Common myeloid progenitor, CD34-positive (primary cell): ENCODE measurements at regions not wholly inside any gene's neighbourhood (a gene's known extent, or its start where the extent isn't known, plus 50 kb on each side); places are given as distances from the start of the nearest gene placed in this dataset.
"Not testable (repeated sequence)": the region's sequence is repeated elsewhere in the genome, so short reads cannot be mapped to it uniquely, and the experiment has no call there.

Source experiments
- CTCF ChIA-PET: fragments of 350-600 bp; sonication (Branson Sonifier 250); formaldehyde crosslinking; loops from one replicate; lab custom pipeline; 2021; ENCODE audit warnings: antibody characterized with exemption; lab: Charles Lee
- POLR2A ChIA-PET: fragments of 350-600 bp; sonication (Branson Sonifier 250); formaldehyde crosslinking; loops from one replicate; lab custom pipeline; 2021; ENCODE audit warnings: antibody characterized with exemption; lab: Charles Lee
- DNase-seq, 3 donors: peaks; one replicate each; pipeline versions ENCODE4 v3.0.0 to v3.0.0-alpha.2; 2013
- H3K27ac ChIP-seq, 2 experiments: 1 replicate in 1 of 2; 2 replicates in 1 of 2; pipeline ENCODE4 v1.7.0; 2013; ENCODE audit warnings: inconsistent platforms in 2 of 2, low read length in 2 of 2, mild to moderate bottlenecking in 2 of 2, low read depth in 1 of 2, moderate library complexity in 1 of 2; ENCODE audit not compliant: severe bottlenecking in 2 of 2, insufficient read depth in 1 of 2, poor library complexity in 1 of 2
- H3K27me3 ChIP-seq, 5 experiments: replicated peaks in 2 of 5; 1 replicate in 3 of 5; 2 replicates in 2 of 5; pipeline versions ENCODE4 v1.6.1 to v1.7.0; 2013; ENCODE audit warnings: low read length in 4 of 5, mild to moderate bottlenecking in 2 of 5, moderate library complexity in 2 of 5, inconsistent platforms in 1 of 5; ENCODE audit not compliant: insufficient read depth in 5 of 5, control insufficient read depth in 4 of 5
- H3K36me3 ChIP-seq, 4 experiments: 1 replicate in 2 of 4; 2 replicates in 2 of 4; pipeline versions ENCODE4 v1.6.1 to v1.7.0; 2013; ENCODE audit warnings: low read length in 3 of 4, control low read depth in 1 of 4, mild to moderate bottlenecking in 1 of 4; ENCODE audit not compliant: control insufficient read depth in 4 of 4, insufficient read depth in 4 of 4
- H3K4me1 ChIP-seq, 4 experiments: 1 replicate in 3 of 4; 2 replicates in 1 of 4; pipeline versions ENCODE4 v1.6.1 to v1.7.1; 2013; ENCODE audit warnings: low read length in 3 of 4, mild to moderate bottlenecking in 3 of 4, control low read depth in 1 of 4, inconsistent platforms in 1 of 4, moderate library complexity in 1 of 4; ENCODE audit not compliant: control insufficient read depth in 4 of 4, insufficient read depth in 4 of 4; ENCODE audit errors: control extremely low read depth in 1 of 4
- H3K4me3 ChIP-seq, 7 experiments: 1 replicate in 4 of 7; 2 replicates in 3 of 7; pipeline versions ENCODE4 v1.5.1 to v1.7.0; 2013; ENCODE audit warnings: mild to moderate bottlenecking in 7 of 7, low read length in 6 of 7, moderate library complexity in 6 of 7, inconsistent platforms in 2 of 7, low read depth in 2 of 7, control low read depth in 1 of 7; ENCODE audit not compliant: insufficient read depth in 4 of 7, control insufficient read depth in 1 of 7; ENCODE audit errors: extremely low read depth in 1 of 7
- H3K9me3 ChIP-seq, 5 experiments: 1 replicate in 4 of 5; 2 replicates in 1 of 5; pipeline versions ENCODE4 v1.6.1 to v1.7.1; 2013; ENCODE audit warnings: low read length in 4 of 5, mild to moderate bottlenecking in 2 of 5, inconsistent platforms in 1 of 5, low read depth in 1 of 5, moderate library complexity in 1 of 5; ENCODE audit not compliant: control insufficient read depth in 4 of 5, insufficient read depth in 2 of 5; ENCODE audit errors: control extremely low read depth in 1 of 5
- WGBS: methylation state at CpG from one replicate; pipeline ENCODE4 v1.1.5; 2013; ENCODE audit not compliant: insufficient coverage; 5-methylcytosine and 5-hydroxymethylcytosine counted together

- H3K27ac ChIP-seq = no peak overlapping the region
- POLR2A ChIA-PET = no interaction called here
- CTCF ChIA-PET = no interaction called here
Observed at GRCh38 chr7:25595996-25596395, 367.7 kb upstream of the NPVF start.

DNA sequence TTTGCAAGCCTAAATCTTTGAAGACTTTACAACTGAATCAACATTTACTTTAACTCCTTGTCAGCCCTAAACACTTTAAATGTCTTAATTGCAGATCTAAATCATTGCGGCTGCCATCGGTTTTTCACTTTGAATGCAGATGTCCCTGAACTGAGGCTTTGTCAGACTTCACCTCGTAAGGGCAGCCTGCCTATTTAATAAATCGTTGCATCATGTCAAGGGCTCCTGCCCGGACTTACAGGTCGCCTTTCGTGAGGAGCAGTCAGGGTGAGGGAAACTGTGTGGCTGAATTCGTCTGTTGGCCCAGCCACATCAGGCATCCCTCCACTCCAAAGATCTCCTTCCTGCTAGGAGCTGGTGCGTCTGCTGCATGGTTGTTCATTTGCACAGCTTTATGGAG is 368.2 kb upstream of the NPVF start:
- 99% methylated on average over 8 of the region's 9 CpGs for WGBS
- Histone ChIP-seq H3K27me3 (no peaks in the 10 kb centered on the region), H3K9me3 (no peaks in the 10 kb centered on the region), H3K4me3 (no peak overlapping the region), H3K36me3 (no peaks in the 10 kb centered on the region), H3K4me1 (peaks cover 0 to 12% (median 0%) of the 10 kb centered on the region in 4 experiments), H3K27ac (no peak overlapping the region)
- ChIA-PET POLR2A (no interaction called here), CTCF (no interaction called here)
- no peak for DNase-seq

More at GRCh38 chr7:25595996-25596395, 367.7 kb upstream of the NPVF start:
- no peaks in the 10 kb centered on the region for H3K27me3 ChIP-seq
- no CpG with 5 or more reads among the region's 2 CpGs for WGBS
- no peaks in the 10 kb centered on the region for H3K36me3 ChIP-seq
- peaks cover 0 to 12% (median 0%) of the 10 kb centered on the region in 4 experiments for H3K4me1 ChIP-seq
- no peaks in the 10 kb centered on the region for H3K9me3 ChIP-seq
- no peak overlapping the region for H3K4me3 ChIP-seq
- DNase-seq = no peak

DNA sequence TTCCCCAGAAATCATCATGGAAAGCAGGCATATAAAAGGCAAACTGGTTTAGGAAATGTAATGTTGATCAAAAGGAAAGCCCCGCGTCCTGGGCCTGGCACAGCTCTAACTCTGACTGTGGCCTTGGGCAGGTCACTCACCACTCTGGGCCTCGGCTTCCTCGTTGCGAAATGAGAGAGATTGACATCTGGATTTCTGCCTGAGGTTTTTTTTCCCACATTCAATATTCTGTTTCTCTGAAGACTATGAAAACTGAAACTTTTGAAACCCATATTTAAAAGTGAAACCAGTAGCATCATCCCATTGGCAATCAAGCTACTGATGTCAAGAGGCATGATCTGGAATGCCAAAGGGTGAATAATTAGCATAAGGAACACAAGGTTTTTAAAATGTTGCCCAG is 369.7 kb upstream of the NPVF start:
- 90% methylated on average over 2 of the region's 5 CpGs for WGBS
- H3K4me3 ChIP-seq = no peak overlapping the region
- H3K36me3 ChIP-seq = no peaks in the 10 kb centered on the region
- peaks cover 0 to 12% (median 0%) of the 10 kb centered on the region in 4 experiments for H3K4me1 ChIP-seq
- ChIA-PET POLR2A (no interaction called here), CTCF (interaction anchor here (1.2 kb wide), 1 partner anchor 19 kb away, joined by 3 read pairs; no protein-coding TSS in a partner anchor)
- H3K27ac ChIP-seq = no peak overlapping the region
- no peaks in the 10 kb centered on the region for H3K9me3 ChIP-seq
- no peaks in the 10 kb centered on the region for H3K27me3 ChIP-seq
- DNase-seq = peak in 1 of 3 donors; percentile 39

DNA sequence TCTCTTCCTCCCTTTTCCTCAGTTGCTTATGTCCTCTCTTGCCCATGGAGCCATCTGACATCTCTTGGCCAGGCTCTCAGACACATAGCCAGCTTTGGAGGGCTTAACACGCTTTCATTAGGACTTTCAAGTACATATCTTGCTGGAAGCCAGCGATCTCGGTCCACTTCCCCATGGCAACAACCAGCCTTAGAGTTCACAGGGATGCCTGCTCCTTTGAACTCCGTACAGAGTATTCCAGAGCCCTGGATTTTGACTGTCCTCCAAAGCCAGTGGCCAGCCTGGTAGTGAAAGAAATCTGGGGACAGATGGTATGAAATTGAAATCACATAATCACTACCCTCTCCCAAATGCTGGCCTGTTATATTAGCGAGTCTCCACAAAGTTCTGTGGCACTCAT is 370.5 kb upstream of the NPVF start:
- Histone ChIP-seq H3K4me1 (peaks cover 0 to 12% (median 0%) of the 10 kb centered on the region in 4 experiments), H3K36me3 (no peaks in the 10 kb centered on the region), H3K27me3 (no peaks in the 10 kb centered on the region), H3K27ac (no peak overlapping the region), H3K4me3 (no peak overlapping the region), H3K9me3 (no peaks in the 10 kb centered on the region)
- no peak for DNase-seq
- POLR2A ChIA-PET = no interaction called here
- CTCF ChIA-PET = interaction anchor here (0.8 kb wide), 1 partner anchor 28 kb away, joined by 6 read pairs; no protein-coding TSS in a partner anchor
- WGBS = 97% methylated on average over 4 of the region's 5 CpGs

DNA sequence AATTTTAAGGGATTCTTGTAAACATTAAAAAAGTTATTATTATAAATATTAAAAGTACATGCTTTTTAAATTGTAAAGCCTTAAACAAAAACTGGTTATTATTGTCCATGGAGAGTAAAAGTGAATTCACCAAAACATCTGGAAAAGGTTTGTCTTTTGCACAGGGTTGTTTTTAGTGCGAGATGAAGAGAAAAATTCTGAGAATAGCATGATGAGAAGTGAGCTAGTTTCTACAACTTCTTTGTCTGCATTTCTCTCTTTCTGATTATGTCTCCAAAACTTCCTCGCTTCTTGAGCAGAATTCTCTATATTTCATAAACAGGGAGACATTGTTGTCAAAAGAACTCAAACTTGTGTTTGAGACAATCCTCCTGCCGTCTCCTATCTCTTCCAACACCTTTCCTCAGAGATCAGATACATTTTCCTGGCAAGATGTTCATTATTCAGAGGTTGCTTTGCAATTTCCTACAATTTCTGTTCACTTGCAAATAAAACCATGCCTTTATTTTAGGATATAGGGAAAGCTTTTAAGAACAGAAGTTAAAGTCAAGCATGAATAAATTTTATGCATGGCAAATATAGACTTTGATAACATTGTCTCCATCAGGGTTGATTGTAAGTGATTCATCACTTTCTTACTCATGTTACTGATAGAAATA is 372.1 kb upstream of the NPVF start:
- Histone ChIP-seq H3K27me3 (no peaks in the 10 kb centered on the region), H3K4me1 (peaks cover 0 to 12% (median 0%) of the 10 kb centered on the region in 4 experiments), H3K4me3 (no peak overlapping the region), H3K9me3 (no peaks in the 10 kb centered on the region), H3K36me3 (no peaks in the 10 kb centered on the region), H3K27ac (no peak overlapping the region)
- DNase-seq = no peak
- ChIA-PET CTCF (no interaction called here), POLR2A (no interaction called here)
- no CpG with 5 or more reads among the region's 3 CpGs for WGBS

DNA sequence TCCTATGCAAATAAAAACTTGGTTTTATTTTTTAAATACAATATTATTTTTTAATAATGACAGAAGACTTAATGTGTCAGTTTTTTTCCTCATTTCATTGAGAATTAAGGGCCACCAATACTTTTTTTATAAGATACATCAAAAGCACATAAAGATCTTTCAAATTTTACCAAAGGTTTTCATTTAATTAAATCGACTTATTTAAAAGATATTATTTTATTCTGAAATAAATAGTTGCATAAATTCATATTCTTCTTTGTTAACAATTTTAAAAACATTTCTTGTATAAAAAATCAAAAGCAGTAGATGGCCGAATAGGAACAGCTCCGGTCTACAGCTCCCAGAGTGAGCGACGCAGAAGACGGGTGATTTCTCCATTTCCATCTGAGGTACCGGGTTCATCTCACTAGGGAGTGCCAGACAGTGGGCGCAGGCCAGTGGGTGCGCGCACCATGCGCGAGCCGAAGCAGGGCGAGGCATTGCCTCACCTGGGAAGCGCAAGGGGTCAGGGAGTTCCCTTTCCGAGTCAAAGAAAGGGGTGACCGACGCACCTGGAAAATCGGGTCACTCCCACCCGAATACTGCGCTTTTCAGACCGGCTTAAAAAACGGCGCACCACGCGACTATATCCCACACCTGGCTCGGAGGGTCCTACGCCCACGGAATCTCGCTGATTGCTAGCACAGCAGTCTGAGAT is 374.6 kb upstream of the NPVF start:
- POLR2A ChIA-PET, H3K27ac ChIP-seq, H3K9me3 ChIP-seq, DNase-seq, H3K27me3 ChIP-seq, H3K4me1 ChIP-seq, CTCF ChIA-PET, H3K36me3 ChIP-seq: not testable (repeated sequence)
- H3K4me3 ChIP-seq = peak overlapping the region in 5 of 7 experiments; percentile 31 to 67 (median 48)
- 0% methylated on average over 2 of the region's 30 CpGs for WGBS

- H3K27ac ChIP-seq, POLR2A ChIA-PET, H3K9me3 ChIP-seq, DNase-seq, CTCF ChIA-PET, H3K27me3 ChIP-seq, H3K36me3 ChIP-seq, H3K4me1 ChIP-seq: not testable (repeated sequence)
- no CpG with 5 or more reads among the region's 9 CpGs for WGBS
- H3K4me3 ChIP-seq = peak overlapping the region in 5 of 7 experiments; percentile 31 to 57 (median 48)
Observed at GRCh38 chr7:25603427-25603740, 375.1 kb upstream of the NPVF start.
